ENCODE measurements at regions not wholly inside any gene's neighbourhood (a gene's known extent, or its start where the extent isn't known, plus 50 kb on each side); places are given as distances from the start of the nearest gene placed in this dataset.

DNA sequence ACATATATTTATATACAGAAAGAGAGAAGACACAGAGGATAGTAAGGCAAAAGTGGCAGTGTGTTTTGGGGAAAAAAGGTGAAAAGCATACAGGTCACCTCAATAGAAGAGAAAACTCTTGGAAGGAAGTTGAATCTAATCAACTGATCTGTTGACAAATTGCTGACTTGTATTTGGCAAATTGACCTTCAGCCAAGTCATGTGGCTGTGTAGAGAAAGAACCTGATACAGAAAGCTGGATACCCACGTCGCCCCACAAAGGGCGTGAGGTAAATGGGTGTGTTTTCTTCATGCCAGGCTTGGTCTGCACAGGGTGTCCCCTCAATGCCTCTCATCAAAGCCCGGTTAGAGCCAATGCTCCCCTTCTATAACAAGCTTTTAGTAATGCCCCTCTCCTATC, 230.0 kb upstream of the KLHL29 start:
- Mint-ChIP-seq H3K9me3 (no peaks in the 10 kb centered on the region), H3K36me3 (no peaks in the 10 kb centered on the region), H3K27ac (no peak overlapping the region)
- DNase-seq (ENCODE audit: low spot score in 2 of 2) (no peak), ATAC-seq (no peak)

DNA sequence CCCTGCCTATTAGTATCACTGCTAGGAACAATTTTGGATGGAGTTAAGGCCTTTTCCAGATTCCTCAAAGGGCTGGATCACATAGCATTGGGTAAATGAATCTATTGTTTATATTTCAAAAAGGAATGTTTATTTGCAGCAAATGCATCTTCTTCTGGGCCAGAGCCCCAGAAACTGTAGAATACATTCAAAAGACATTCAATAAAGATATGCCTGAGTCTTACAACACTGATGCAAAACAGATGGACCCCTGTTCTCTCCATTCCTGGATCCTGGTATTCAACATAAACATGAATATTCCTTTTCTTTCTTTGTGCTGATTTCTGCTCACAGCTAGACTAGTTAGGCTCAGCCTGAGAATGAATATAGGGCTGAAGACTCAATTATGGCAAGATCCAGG, 227.2 kb upstream of the KLHL29 start:
- Mint-ChIP-seq H3K27ac (no peak overlapping the region), H3K9me3 (no peaks in the 10 kb centered on the region), H3K36me3 (no peaks in the 10 kb centered on the region)
- no peak for DNase-seq (ENCODE audit: low spot score in 2 of 2)
- no peak for ATAC-seq

DNA sequence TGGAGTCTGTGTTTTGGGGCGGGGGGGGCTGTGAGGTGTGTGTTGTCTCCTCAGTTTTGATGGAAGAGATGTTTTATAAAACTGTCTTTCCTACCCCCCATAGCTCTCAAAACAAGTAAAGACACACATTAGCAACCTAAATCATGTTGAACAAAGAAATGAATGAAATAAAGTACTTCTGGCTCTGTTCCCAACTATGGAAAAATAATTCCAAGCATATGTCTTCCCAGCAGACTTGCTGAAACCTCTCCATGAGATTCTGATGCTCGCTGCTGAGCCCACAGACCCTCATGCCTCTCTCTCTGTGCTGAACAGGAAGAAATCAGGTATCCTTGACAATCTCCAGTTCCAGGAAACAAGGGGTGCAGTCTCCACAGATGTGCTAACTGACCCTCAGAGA, 226.7 kb upstream of the KLHL29 start:
- no peak for DNase-seq (ENCODE audit: low spot score in 2 of 2)
- no peak for ATAC-seq
- Mint-ChIP-seq H3K27ac (no peak overlapping the region), H3K9me3 (no peaks in the 10 kb centered on the region), H3K36me3 (no peaks in the 10 kb centered on the region)

DNA sequence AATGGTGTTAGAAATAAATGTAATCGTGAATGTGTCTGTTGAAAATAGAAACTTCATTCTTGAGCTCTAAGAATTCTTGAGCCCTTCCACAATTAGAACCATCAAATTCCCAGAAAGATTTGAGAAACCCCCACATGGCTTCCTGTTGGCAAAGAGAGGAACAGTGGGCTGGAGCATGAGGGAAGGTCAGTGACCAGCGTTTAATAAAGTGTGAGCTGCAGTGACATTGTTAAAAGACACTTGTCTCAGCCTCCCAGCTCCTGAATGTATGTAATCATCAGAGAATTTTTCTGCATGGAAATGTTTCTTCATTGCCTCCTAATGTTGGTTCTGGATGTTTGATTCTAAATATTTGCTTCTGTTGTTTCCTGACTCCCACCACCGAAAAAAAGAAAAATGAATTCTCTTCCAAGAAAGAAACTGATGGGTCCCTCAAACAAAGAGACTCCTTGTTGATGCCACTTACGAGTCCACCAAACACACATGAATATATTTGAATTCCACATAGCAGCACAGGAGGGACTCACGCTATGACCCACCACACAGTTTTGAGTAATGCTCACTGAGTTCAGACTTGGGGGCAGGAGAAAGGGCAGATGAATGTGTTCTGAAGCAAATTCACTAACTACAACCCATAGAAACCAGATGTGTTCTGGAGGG, 225.1 kb upstream of the KLHL29 start:
- H3K27ac Mint-ChIP-seq = no peak overlapping the region
- ATAC-seq (no peak), DNase-seq (ENCODE audit: low spot score in 2 of 2) (no peak)
- no peaks in the 10 kb centered on the region for H3K36me3 Mint-ChIP-seq
- no peaks in the 10 kb centered on the region for H3K9me3 Mint-ChIP-seq

DNA sequence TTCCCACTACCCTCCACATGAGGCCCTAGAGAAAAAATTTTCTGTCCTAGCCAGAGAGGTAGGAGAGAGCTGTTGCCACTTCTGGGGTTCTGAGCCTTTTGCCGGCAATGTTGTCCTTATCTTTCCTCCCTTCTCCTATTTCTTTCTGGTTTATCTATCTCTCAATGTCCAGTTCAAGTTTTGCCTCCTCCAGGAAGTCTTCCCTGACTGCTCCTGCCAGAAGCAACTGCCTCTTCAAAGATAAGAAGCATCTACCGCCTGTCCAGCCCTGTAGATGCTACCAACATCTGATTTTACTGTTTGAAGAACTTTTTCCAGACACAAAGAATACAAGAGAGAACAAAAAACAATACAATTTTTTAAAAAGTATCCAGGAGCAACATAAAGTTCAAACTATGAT, 220.8 kb upstream of the KLHL29 start:
- ATAC-seq = no peak
- no peaks in the 10 kb centered on the region for H3K36me3 Mint-ChIP-seq
- H3K9me3 Mint-ChIP-seq = no peaks in the 10 kb centered on the region
- H3K27ac Mint-ChIP-seq = no peak overlapping the region
- no peak for DNase-seq (ENCODE audit: low spot score in 2 of 2)

DNA sequence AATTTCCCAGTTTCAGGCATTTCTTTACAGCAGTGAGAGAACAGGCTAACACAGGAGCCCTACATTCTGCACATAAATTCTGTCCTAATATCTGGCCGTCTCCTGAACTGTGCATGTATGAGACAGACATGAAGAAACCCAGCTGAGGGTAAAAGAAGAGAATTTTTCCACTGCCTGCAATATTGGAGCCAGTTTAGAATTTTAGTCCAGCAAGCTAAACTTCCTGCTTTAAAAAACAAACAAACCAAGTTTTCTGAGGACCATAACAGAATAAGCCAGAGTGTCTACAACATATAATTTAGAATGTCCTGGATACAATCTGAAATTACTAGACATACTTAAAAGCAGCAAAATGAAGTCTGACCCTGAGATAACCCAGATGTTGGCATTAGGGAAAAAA, 215.1 kb upstream of the KLHL29 start:
- no peaks in the 10 kb centered on the region for H3K36me3 Mint-ChIP-seq
- no peak overlapping the region for H3K27ac Mint-ChIP-seq
- peaks cover 0 to 3% of the 10 kb centered on the region in 2 donors for H3K9me3 Mint-ChIP-seq
- DNase-seq (ENCODE audit: low spot score in 2 of 2) = no peak
- ATAC-seq = no peak

DNA sequence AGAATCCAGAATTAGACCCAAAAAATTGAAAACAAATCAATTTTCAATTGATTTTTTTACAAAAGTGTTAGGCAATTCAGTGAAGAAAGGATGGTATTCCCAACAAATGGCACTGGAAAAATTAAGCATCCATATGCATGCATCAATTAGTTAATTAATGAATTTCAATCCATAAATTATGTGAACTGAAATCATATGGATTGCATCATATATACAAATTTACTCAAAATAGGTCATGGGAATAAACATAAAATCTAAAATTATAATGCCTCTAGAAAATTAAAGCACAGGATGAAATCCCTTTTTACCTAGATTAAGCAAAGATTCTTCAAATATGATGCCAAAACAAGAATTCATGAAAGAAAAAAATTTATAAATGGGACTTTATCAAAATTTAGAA, 213.9 kb upstream of the KLHL29 start:
- Mint-ChIP-seq H3K27ac (no peak overlapping the region), H3K36me3 (no peaks in the 10 kb centered on the region), H3K9me3 (peaks cover 0 to 3% of the 10 kb centered on the region in 2 donors)
- DNase-seq (ENCODE audit: low spot score in 2 of 2) (no peak), ATAC-seq (no peak)

DNA sequence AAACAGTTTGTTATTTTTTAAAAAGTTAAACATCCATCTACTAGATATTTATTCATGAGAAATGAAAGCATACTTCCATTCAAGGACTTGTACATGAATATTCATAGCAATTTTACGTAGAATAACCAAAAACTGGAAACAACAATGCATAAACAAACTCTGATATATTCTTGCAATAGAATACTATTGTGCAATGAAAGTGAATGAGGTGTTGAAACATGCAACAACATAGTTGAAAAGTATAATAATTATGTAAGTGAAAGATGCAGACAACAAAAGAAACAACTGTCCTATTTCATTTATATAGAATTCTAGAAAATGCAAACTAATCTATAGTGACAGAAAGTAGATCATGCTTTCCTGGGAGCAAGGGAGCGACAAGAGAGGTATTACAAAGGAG, 206.6 kb upstream of the KLHL29 start:
- DNase-seq (ENCODE audit: low spot score in 2 of 2) (no peak), ATAC-seq (no peak)
- H3K27ac Mint-ChIP-seq = no peak overlapping the region
- peaks cover 0 to 5% of the 10 kb centered on the region in 2 donors for H3K36me3 Mint-ChIP-seq
- peaks cover 0 to 14% of the 10 kb centered on the region in 2 donors for H3K9me3 Mint-ChIP-seq

DNA sequence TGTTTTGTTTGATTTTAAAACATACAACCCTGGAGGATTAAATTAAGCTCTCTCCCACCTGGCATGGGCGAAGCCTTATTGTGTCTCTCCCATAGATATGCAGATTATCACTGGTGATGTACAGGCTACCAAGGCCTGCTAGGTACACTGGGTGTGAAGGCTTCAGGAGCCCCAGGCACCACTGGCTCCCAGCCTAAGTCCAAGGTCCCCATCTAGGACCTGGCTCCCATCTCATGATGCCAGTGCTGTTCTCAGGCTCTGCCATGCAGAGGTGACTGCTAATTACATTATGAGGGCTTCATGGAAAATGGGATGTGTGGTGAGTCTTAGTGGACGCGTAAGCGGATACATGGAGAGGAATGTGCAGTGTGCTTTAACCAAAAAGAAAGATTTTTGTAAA, 201.2 kb upstream of the KLHL29 start:
- H3K27ac Mint-ChIP-seq = no peak overlapping the region
- peaks cover 0 to 13% of the 10 kb centered on the region in 2 donors for H3K9me3 Mint-ChIP-seq
- DNase-seq (ENCODE audit: low spot score in 2 of 2) (no peak), ATAC-seq (no peak)
- H3K36me3 Mint-ChIP-seq = peaks cover 0 to 5% of the 10 kb centered on the region in 2 donors

DNA sequence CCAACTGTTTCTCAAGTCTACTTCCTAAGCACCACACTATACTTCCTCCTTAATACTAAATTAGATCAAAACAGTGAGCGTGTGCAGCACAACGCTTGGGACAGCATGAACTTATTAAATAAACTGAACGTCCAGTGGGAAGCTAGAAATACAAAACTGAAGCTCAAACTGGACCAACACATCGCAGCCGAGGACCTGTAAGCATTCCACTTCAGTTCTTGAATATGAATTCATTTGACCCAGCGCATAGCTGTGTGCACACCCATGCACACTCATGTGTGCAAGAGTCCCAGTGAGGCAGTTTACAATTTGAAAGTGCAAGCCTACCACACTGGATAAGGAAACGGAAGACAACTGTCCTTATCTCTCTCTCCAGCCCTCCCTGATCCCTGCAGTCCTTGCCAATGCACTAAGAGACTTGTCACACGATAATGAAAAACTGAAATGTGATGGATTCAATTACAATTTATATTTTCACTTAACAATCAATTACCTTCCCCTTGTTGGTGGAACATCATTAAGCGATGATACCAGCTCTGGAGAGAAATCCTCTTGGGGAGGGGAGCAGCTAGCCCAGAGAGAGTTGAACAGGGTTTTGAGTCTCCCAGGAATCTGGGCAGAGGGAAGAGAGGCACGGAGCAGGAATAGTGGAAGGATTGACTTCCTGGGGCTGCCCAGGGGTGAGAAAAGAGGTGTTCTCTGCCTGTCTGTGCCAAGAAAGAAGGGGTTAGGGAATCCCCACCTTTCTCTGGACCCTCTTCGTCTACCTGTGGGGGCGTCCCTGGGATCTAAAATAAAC, 186.5 kb upstream of the KLHL29 start:
- ATAC-seq = no peak
- Mint-ChIP-seq H3K27ac (no peak overlapping the region), H3K9me3 (peaks cover 6 to 11% of the 10 kb centered on the region in 2 donors), H3K36me3 (peaks cover 0 to 5% of the 10 kb centered on the region in 2 donors)
- no peak for DNase-seq (ENCODE audit: low spot score in 2 of 2)

DNA sequence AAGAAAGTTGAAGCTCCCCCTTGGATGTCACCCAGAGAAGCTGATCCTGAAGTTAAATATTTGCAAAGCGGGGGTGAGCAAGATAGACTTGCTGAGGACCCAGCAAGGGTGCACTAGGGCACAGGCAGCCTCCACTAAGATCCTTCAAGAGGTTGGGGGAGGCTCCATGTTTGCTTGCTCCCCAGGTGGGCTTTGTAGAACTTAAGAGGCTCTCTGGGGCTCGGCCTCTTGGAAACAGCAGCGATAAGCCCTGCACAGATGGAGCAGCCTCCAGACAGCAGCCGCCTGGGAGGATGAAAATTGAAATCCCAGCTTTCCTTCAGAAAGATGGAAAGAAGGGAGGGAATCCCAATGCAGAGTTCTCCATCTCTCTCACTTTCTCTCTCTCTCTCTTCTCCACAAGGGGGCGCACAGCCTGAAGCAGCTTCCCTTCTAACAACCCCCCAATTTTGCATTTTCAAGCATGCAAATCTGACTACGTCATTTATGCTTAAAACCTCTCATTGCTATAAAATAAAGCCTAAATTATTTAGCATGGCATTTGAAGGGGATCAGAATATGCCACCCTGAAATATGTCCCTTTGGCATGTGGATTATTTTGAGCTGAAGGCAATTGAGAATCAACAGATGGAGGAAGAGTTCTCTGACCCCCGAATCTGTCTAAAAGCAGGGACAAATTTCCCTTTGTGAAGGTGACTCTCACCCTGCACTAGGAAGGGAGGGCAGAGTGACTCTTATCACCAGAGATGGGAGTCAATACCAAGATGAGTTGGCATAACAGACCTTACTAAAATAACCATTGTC, 185.7 kb upstream of the KLHL29 start:
- H3K36me3 Mint-ChIP-seq = peaks cover 0 to 5% of the 10 kb centered on the region in 2 donors
- no peak overlapping the region for H3K27ac Mint-ChIP-seq
- H3K9me3 Mint-ChIP-seq = peaks cover 8 to 13% of the 10 kb centered on the region in 2 donors
- DNase-seq (ENCODE audit: low spot score in 2 of 2) = peak in 1 of 2 donors; percentile 15
- ATAC-seq = no peak

DNA sequence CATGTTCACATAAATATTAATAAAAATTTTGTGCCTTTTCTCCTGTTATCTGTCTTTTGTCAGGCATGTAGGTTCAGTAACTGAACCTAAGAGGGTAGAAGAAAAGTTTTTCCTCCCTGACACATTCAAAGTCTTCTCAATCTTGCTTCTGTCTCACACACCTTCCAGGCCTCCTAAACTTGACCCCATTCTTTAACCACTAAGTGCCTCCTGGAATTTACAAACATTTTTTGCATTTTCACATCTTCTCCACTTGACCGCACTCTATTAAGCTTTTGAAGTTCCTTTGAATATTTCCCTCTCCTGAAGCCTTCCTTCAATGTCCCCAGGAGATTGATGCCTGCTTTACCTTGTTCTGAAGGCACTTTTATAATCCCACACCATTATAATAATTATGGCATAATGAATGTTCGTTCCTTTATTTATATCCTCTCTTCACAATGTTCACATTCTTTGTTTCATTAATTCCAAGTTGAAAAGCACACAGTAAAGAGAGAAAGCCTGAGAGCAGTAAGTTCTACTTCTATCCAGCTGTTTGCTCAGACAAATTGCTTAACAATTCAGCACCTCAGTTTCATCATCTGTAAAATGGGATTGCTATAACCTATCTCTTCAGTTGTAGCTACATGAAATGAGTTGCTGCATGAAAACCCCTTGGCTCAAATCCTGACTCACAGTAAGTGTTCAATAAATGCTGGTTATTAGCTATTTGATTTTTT, 184.8 kb upstream of the KLHL29 start:
- ATAC-seq (no peak), DNase-seq (ENCODE audit: low spot score in 2 of 2) (no peak)
- peaks cover 8 to 13% of the 10 kb centered on the region in 2 donors for H3K9me3 Mint-ChIP-seq
- H3K36me3 Mint-ChIP-seq = peaks cover 0 to 5% of the 10 kb centered on the region in 2 donors
- H3K27ac Mint-ChIP-seq = no peak overlapping the region

DNA sequence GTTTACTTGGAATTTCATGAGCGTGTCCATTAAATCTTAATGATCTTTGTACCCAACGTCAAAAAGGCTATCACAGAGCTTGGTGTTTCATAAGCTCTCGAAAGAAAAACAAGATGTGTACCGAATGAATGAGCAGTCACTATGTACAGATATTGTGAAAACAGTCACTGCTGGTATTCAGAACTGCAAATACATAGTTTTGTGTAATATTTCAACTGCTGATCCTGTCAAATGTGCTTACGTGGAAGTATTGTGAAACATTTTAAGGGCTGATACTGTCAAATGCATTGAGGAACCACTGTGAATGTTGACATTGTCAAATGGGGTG, 184.2 kb upstream of the KLHL29 start:
- DNase-seq (ENCODE audit: low spot score in 2 of 2) = no peak
- H3K36me3 Mint-ChIP-seq = peaks cover 0 to 5% of the 10 kb centered on the region in 2 donors
- peaks cover 8 to 13% of the 10 kb centered on the region in 2 donors for H3K9me3 Mint-ChIP-seq
- no peak overlapping the region for H3K27ac Mint-ChIP-seq
- no peak for ATAC-seq

DNA sequence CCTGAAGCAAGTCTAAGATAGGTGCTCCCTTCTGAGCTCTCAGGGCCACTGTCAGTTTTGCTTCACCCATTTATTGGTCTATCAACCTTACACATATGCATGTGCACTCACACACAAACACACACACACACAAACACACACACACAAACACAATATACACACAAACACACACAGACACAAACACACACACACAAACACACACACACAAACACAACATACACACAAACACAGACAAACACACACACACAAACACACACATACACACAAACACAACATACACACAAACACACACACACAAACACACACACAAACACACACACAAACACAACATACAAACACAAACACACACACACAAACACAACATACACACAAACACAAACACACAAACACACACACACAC, 181.6 kb upstream of the KLHL29 start:
- no peak for DNase-seq (ENCODE audit: low spot score in 2 of 2)
- Mint-ChIP-seq H3K9me3 (peaks cover 8 to 13% of the 10 kb centered on the region in 2 donors), H3K27ac (no peak overlapping the region), H3K36me3 (peaks cover 0 to 5% of the 10 kb centered on the region in 2 donors)
- ATAC-seq = no peak

DNA sequence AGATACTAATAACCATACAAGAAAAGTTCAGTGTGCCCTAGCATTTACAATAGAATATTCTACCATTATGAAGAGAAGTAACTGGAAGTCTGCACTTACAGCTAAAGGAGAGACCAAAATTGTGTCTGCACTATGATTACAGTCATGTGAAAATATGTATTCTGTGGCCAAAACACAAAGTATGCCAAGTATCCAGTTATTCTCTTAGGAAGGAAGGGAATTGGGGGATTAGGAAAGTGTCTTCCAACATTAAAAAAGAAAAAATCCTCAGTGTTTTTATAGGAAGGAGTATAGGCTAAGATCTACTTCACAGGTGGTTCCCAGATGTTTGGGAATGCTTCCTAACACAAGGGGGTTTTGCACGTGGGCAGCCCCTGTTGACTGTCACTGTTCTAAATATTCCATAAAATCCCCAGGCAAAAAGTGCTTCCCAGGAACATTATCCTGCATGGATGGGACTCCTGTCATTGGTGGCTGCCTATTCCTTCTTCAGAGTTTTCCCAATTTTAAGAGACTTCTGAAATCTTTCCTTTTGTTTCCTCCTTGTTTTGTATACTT, 180.2 kb upstream of the KLHL29 start:
- DNase-seq (ENCODE audit: low spot score in 2 of 2) = no peak
- H3K9me3 Mint-ChIP-seq = peaks cover 8 to 13% of the 10 kb centered on the region in 2 donors
- H3K27ac Mint-ChIP-seq = no peak overlapping the region
- no peak for ATAC-seq
- peaks cover 0 to 5% of the 10 kb centered on the region in 2 donors for H3K36me3 Mint-ChIP-seq

DNA sequence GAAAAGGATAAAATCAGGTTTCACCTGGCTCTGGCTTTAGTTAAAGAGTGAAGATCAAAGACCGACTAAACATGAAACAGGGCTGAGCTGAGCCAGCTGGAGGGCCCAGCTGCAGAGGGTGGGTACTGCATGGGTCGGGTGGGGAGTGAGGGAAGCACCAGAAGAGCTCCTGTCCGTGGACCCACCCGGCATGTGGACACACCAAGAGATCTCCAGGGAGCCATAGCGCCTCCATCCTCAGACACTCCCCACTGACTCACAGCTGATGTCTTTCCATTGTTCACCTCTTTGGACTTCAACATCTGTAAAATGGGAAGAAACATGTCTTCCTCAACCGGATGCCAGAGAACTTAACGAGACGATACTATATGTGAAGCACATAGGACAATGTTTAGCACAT, 178.3 kb upstream of the KLHL29 start:
- ATAC-seq (no peak), DNase-seq (ENCODE audit: low spot score in 2 of 2) (no peak)
- no peak overlapping the region for H3K27ac Mint-ChIP-seq

More for the DNA sequence above, 178.3 kb upstream of the KLHL29 start:
- peaks cover 8% of the 10 kb centered on the region in 2 donors for H3K9me3 Mint-ChIP-seq
- H3K36me3 Mint-ChIP-seq = no peaks in the 10 kb centered on the region

All from activated naive CD4-positive, alpha-beta T cell treated with anti-CD3 and anti-CD28 coated beads, Interleukin-2, amount 50 U/mL, for 72 hours (primary cell).